Activated CD8-positive, alpha-beta T cell treated with anti-CD3 and anti-CD28 coated beads, Interleukin-2, amount 10 ng/mL, durations not matched to agents 7 days and 5 days (primary cell): ENCODE measurements at regions not wholly inside any gene's neighbourhood (a gene's known extent, or its start where the extent isn't known, plus 50 kb on each side); places are given as distances from the start of the nearest gene placed in this dataset.

Source experiments
- ATAC-seq: fragments of 150-1000 bp; cut with Tn5 transposase; one replicate; pipeline ENCODE4 v1.10.0; 2021; ENCODE audit warnings: moderate library complexity
- CTCF ChIA-PET: fragments of 350-600 bp; sonication (Branson Sonifier 250); formaldehyde crosslinking; loops from one replicate; lab custom pipeline; 2021; ENCODE audit warnings: antibody characterized with exemption; lab: Charles Lee
- POLR2A ChIA-PET: fragments of 350-600 bp; sonication (Branson Sonifier 250); formaldehyde crosslinking; loops from one replicate; lab custom pipeline; 2021; ENCODE audit warnings: antibody characterized with exemption; lab: Charles Lee
- DNase-seq: peaks from one replicate; pipeline ENCODE4 v3.0.0-alpha.2; 2020
- H3K27ac Mint-ChIP-seq: one replicate; pipeline ENCODE4 v1.8.0; 2021; ENCODE audit warnings: mild to moderate bottlenecking, mixed read lengths
- H3K27me3 Mint-ChIP-seq: one replicate; pipeline ENCODE4 v1.8.0; 2021; ENCODE audit warnings: low read depth, mixed read lengths
- H3K36me3 Mint-ChIP-seq: one replicate; pipeline ENCODE4 v1.8.0; 2021; ENCODE audit warnings: low read depth, mixed read lengths
- H3K4me1 Mint-ChIP-seq: one replicate; pipeline ENCODE4 v1.8.0; 2021; ENCODE audit warnings: low read depth, mixed read lengths
- H3K4me3 Mint-ChIP-seq: one replicate; pipeline ENCODE4 v1.8.0; 2021; ENCODE audit warnings: mild to moderate bottlenecking, mixed read lengths
- H3K9me3 Mint-ChIP-seq: one replicate; pipeline ENCODE4 v1.8.0; 2022; ENCODE audit warnings: mixed read lengths; ENCODE audit not compliant: insufficient read depth

DNA sequence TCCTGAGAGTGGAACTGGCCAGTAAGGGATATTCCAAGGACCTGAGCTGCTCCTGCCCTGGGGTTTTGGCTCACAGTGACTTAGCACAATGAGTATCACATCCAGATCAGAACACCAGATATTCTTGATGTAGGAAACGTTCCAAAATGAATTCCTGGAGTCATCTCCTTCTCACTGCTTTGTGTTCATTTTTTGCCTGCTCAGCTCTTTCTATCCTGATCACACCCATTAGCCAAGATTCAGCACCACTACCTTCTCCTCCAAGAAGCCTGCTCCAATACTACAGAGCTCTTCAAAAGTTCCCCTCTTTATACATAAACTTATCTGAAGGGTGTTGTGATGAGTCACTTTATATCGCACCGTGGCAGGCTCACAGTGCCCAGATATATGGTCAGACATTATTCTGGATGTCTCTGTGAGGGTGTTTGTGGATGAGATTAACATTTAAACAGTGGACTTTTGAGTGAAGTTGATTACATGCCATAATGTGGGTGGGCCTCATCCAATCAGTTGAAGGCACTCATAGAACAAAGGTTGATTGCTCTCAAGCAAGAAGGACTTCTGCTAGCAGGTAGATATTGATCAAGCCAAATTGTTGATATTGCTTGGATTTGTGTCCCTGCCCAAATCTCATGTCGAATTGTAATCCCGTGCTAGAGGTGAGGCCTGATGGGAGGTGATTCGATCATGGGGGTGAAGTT lies 1155.2 kb upstream of the AUTS2 start:
- CTCF ChIA-PET, result no interaction called here
- H3K9me3 Mint-ChIP-seq, result peaks cover 23% of the 10 kb centered on the region
- no peak for DNase-seq
- H3K27ac Mint-ChIP-seq, result no peak overlapping the region
- H3K4me3 Mint-ChIP-seq, result no peak overlapping the region
- H3K27me3 Mint-ChIP-seq, result no peaks in the 10 kb centered on the region
- POLR2A ChIA-PET, result no interaction called here
- H3K36me3 Mint-ChIP-seq, result no peaks in the 10 kb centered on the region
- H3K4me1 Mint-ChIP-seq, result no peaks in the 10 kb centered on the region
- no peak for ATAC-seq

GRCh38 chr7:68444042-68444441 lies 1154.2 kb upstream of the AUTS2 start:
- no peak overlapping the region for H3K27ac Mint-ChIP-seq
- no peaks in the 10 kb centered on the region for H3K4me1 Mint-ChIP-seq
- ChIA-PET POLR2A (no interaction called here), CTCF (no interaction called here)
- no peaks in the 10 kb centered on the region for H3K36me3 Mint-ChIP-seq
- H3K9me3 Mint-ChIP-seq, result peaks cover 26% of the 10 kb centered on the region
- no peak for DNase-seq
- H3K4me3 Mint-ChIP-seq, result no peak overlapping the region
- H3K27me3 Mint-ChIP-seq, result no peaks in the 10 kb centered on the region
- no peak for ATAC-seq

- Mint-ChIP-seq H3K4me3 (no peak overlapping the region), H3K36me3 (no peaks in the 10 kb centered on the region), H3K9me3 (peaks cover 33% of the 10 kb centered on the region), H3K4me1 (no peaks in the 10 kb centered on the region), H3K27me3 (no peaks in the 10 kb centered on the region), H3K27ac (no peak overlapping the region)
- ChIA-PET CTCF (no interaction called here), POLR2A (no interaction called here)
- ATAC-seq (no peak), DNase-seq (no peak)
These were observed 1153.3 kb upstream of the AUTS2 start for GRCh38 chr7:68444956-68445355.

- Mint-ChIP-seq H3K27me3 (no peaks in the 10 kb centered on the region), H3K36me3 (no peaks in the 10 kb centered on the region), H3K27ac (no peak overlapping the region), H3K9me3 (peaks cover 30% of the 10 kb centered on the region), H3K4me1 (no peaks in the 10 kb centered on the region), H3K4me3 (no peak overlapping the region)
- ChIA-PET CTCF (no interaction called here), POLR2A (no interaction called here)
- no peak for ATAC-seq
- DNase-seq, result no peak
These were observed 1152.1 kb upstream of the AUTS2 start for GRCh38 chr7:68446183-68446582.

DNA sequence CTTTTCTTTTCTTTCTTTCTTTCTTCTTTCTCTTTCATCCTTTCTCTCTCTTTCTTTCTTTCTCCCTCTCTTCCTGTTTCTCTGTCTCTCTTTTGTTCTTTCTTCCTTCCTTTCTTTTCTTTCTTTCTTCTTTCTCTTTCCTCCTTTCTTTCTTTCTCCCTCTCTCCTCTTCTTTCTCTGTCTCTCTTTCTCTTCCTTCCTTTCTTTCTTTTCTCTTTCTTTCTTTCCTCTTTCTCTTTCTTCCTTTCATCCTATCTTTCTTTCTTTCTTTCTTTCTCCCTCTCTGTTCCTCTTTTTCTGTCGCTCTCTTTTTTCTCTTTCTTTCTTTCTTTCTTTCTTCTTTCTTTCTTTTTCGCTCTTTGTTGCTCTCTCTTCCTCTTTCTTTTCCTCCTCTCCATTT lies 1149.2 kb upstream of the AUTS2 start:
- no peak overlapping the region for H3K4me3 Mint-ChIP-seq
- peaks cover 19% of the 10 kb centered on the region for H3K9me3 Mint-ChIP-seq
- no peaks in the 10 kb centered on the region for H3K27me3 Mint-ChIP-seq
- no peak for DNase-seq
- H3K36me3 Mint-ChIP-seq, result no peaks in the 10 kb centered on the region
- ChIA-PET POLR2A (no interaction called here), CTCF (no interaction called here)
- H3K27ac Mint-ChIP-seq, result no peak overlapping the region
- H3K4me1 Mint-ChIP-seq, result no peaks in the 10 kb centered on the region
- ATAC-seq, result no peak

DNA sequence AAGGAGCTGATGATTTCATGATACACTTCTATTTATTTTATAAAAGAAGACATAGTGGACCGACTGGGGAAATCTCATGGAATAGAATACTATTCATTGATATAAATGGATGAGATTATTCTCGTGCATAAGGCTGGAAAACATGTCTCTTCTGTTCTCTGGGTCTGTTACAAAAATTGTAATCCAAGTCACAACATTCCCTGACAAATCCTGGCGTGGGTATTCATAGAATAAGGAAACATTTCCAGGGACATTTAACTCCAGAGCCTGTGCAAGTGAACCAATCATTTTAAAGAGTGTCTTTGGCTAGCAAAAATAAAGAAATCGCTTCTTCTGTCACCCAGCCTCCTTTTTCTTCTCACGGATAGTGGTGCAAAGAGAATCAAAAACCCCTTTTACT lies 1148.5 kb upstream of the AUTS2 start:
- Mint-ChIP-seq H3K4me3 (no peak overlapping the region), H3K27me3 (no peaks in the 10 kb centered on the region), H3K4me1 (no peaks in the 10 kb centered on the region), H3K27ac (no peak overlapping the region), H3K36me3 (no peaks in the 10 kb centered on the region), H3K9me3 (peaks cover 19% of the 10 kb centered on the region)
- ATAC-seq (no peak), DNase-seq (no peak)
- ChIA-PET CTCF (no interaction called here), POLR2A (no interaction called here)

GRCh38 chr7:68454931-68455330 lies 1143.3 kb upstream of the AUTS2 start:
- H3K27ac Mint-ChIP-seq, result no peak overlapping the region
- ATAC-seq, result no peak
- no peak for DNase-seq
- peaks cover 15% of the 10 kb centered on the region for H3K9me3 Mint-ChIP-seq
- H3K4me3 Mint-ChIP-seq, result no peak overlapping the region
- H3K4me1 Mint-ChIP-seq, result no peaks in the 10 kb centered on the region
- H3K27me3 Mint-ChIP-seq, result no peaks in the 10 kb centered on the region
- ChIA-PET CTCF (no interaction called here), POLR2A (no interaction called here)
- no peaks in the 10 kb centered on the region for H3K36me3 Mint-ChIP-seq

GRCh38 chr7:68456469-68456868 lies 1141.8 kb upstream of the AUTS2 start:
- Mint-ChIP-seq H3K4me3 (no peak overlapping the region), H3K4me1 (no peaks in the 10 kb centered on the region), H3K9me3 (peaks cover 15% of the 10 kb centered on the region), H3K27ac (no peak overlapping the region), H3K27me3 (no peaks in the 10 kb centered on the region), H3K36me3 (no peaks in the 10 kb centered on the region)
- ATAC-seq (no peak), DNase-seq (no peak)
- CTCF ChIA-PET, result no interaction called here
- POLR2A ChIA-PET, result no interaction called here

GRCh38 chr7:68457481-68457880 lies 1140.8 kb upstream of the AUTS2 start:
- H3K9me3 Mint-ChIP-seq, result peaks cover 15% of the 10 kb centered on the region

DNA sequence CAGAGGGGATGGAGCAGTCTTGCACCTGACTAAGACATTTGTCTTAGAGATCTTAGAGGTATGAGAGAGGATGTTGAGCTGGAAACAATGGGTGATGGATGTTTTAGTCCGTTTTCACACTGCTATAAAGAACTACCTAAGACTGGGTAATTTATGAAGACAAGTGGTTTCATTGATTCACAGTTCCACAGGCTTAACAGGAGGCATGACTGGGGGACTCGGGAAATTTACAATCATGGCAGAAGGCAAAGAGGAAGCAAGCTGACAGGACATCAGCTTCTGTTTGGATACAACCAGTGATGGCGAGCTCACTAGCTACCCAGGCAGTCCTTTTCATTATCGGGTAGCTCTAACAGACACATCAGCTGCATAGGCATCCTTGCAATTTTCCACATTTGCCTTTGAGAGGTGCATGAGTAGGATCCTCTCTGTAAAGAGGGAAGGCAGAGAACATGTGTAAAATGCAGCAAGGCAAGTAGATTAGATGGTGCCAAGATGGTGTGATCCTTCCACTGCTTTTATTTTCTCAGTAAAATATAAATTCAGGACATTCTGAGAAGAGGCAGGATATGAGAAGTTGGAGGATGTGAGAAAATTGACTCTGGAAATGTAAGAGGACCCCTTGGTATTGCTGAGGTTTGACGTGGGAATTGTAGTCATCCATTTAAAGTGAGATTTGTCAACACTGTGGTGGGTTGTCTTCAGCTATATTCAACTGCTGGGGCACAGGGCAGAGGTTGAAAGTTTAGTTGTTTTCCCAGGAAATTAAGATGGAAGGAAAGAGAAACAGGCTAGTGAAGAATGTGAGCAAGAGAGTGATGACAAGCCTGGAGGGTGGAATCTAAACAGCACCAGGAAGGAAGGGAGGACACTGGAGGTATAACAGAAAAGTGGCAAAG lies 1140.0 kb upstream of the AUTS2 start:
- H3K27me3 Mint-ChIP-seq, result no peaks in the 10 kb centered on the region
- DNase-seq (no peak), ATAC-seq (no peak)
- H3K36me3 Mint-ChIP-seq, result no peaks in the 10 kb centered on the region
- no peaks in the 10 kb centered on the region for H3K4me1 Mint-ChIP-seq
- POLR2A ChIA-PET, result no interaction called here
- peaks cover 15% of the 10 kb centered on the region for H3K9me3 Mint-ChIP-seq
- H3K27ac Mint-ChIP-seq, result no peak overlapping the region
- H3K4me3 Mint-ChIP-seq, result no peak overlapping the region
- CTCF ChIA-PET, result no interaction called here

More at GRCh38 chr7:68457481-68457880, 1140.8 kb upstream of the AUTS2 start:
- ChIA-PET CTCF (no interaction called here), POLR2A (no interaction called here)
- Mint-ChIP-seq H3K4me3 (no peak overlapping the region), H3K27me3 (no peaks in the 10 kb centered on the region), H3K36me3 (no peaks in the 10 kb centered on the region), H3K4me1 (no peaks in the 10 kb centered on the region), H3K27ac (no peak overlapping the region)
- ATAC-seq (no peak), DNase-seq (no peak)

GRCh38 chr7:68461430-68461829 lies 1136.8 kb upstream of the AUTS2 start:
- DNase-seq, result no peak
- H3K9me3 Mint-ChIP-seq, result peaks cover 9% of the 10 kb centered on the region

GRCh38 chr7:68470836-68471435 lies 1127.3 kb upstream of the AUTS2 start:
- ATAC-seq (no peak), DNase-seq (no peak)
- no peaks in the 10 kb centered on the region for H3K4me1 Mint-ChIP-seq
- ChIA-PET POLR2A (no interaction called here), CTCF (no interaction called here)
- H3K36me3 Mint-ChIP-seq, result no peaks in the 10 kb centered on the region
- no peaks in the 10 kb centered on the region for H3K27me3 Mint-ChIP-seq
- no peak overlapping the region for H3K27ac Mint-ChIP-seq
- H3K4me3 Mint-ChIP-seq, result no peak overlapping the region
- peaks cover 19% of the 10 kb centered on the region for H3K9me3 Mint-ChIP-seq

More at GRCh38 chr7:68461430-68461829, 1136.8 kb upstream of the AUTS2 start:
- Mint-ChIP-seq H3K36me3 (no peaks in the 10 kb centered on the region), H3K4me3 (no peak overlapping the region), H3K27ac (no peak overlapping the region), H3K27me3 (no peaks in the 10 kb centered on the region), H3K4me1 (no peaks in the 10 kb centered on the region)
- no peak for ATAC-seq
- POLR2A ChIA-PET, result no interaction called here
- CTCF ChIA-PET, result no interaction called here
